ENCODE measurements at regions not wholly inside any gene's neighbourhood (a gene's known extent, or its start where the extent isn't known, plus 50 kb on each side); places are given as distances from the start of the nearest gene placed in this dataset.

GRCh38 chrX:13892856-13893255 lies 76.0 kb upstream of the GPM6B start:
- DNase-seq (ENCODE audit: low read depth, low spot score) = no peak
- no TSS peak for BruUV-seq (replicated peaks)
- in situ Hi-C loops (cut with HindIII; ENCODE audit: low pct_unique_long_range_greater_than_20kb, low sequenced_read_pairs) = no loop called here

GRCh38 chrX:13891377-13892140 lies 74.7 kb upstream of the GPM6B start:
- Histone ChIP-seq H3K4me3 (ENCODE audit: low read depth in 2 of 2, low read length in 2 of 2) (no peak overlapping the region), H3K4me1 (ENCODE audit: control insufficient read depth, insufficient read depth, low read length) (no peaks in the 10 kb centered on the region), H3K36me3 (ENCODE audit: control insufficient read depth, insufficient read depth, low read length) (no peaks in the 10 kb centered on the region), H3K9me3 (ENCODE audit: control insufficient read depth, insufficient read depth, low read depth, low read length) (no peaks in the 10 kb centered on the region), H3K27ac (ENCODE audit: low read length) (no peak overlapping the region), H3K27me3 (ENCODE audit: control insufficient read depth, insufficient read depth, low read length) (no peaks in the 10 kb centered on the region)
- intact Hi-C loops (cut with micrococcal nuclease; ENCODE audit: unreplicated experiment) = no loop called here
- POLR2A ChIA-PET = interaction anchor here (0.6 kb wide), 1 partner anchor 18 kb away, joined by 4 read pairs; no protein-coding TSS in a partner anchor
- no peak for ATAC-seq
- no TSS peak for BruUV-seq (replicated peaks)
- no peak for DNase-seq (ENCODE audit: low read depth, low spot score)
- in situ Hi-C loops (cut with HindIII; ENCODE audit: low pct_unique_long_range_greater_than_20kb, low sequenced_read_pairs) = no loop called here
- CTCF ChIA-PET = no interaction called here
- TF ChIP-seq SIN3A (IDR thresholded peaks at IDR 0.05; ENCODE audit: borderline replicate concordance, insufficient read depth, low read depth, low read length) = no peak
- no peak for TF ChIP-seq REST (IDR thresholded peaks at IDR 0.05; ENCODE audit: insufficient read depth in 1 of 2, low read depth in 2 of 2, low read length in 1 of 2)
- TF ChIP-seq POLR2AphosphoS5 (IDR thresholded peaks at IDR 0.05; ENCODE audit: low read depth, low read length) = no peak
- TF ChIP-seq CTCF (IDR thresholded peaks at IDR 0.05) = no peak

More at GRCh38 chrX:13892856-13893255, 76.0 kb upstream of the GPM6B start:
- Histone ChIP-seq H3K27ac (ENCODE audit: low read length) (no peak overlapping the region), H3K36me3 (ENCODE audit: control insufficient read depth, insufficient read depth, low read length) (no peaks in the 10 kb centered on the region), H3K4me1 (ENCODE audit: control insufficient read depth, insufficient read depth, low read length) (no peaks in the 10 kb centered on the region), H3K9me3 (ENCODE audit: control insufficient read depth, insufficient read depth, low read depth, low read length) (no peaks in the 10 kb centered on the region), H3K27me3 (ENCODE audit: control insufficient read depth, insufficient read depth, low read length) (no peaks in the 10 kb centered on the region), H3K4me3 (ENCODE audit: low read depth in 2 of 2, low read length in 2 of 2) (no peak overlapping the region)
- TF ChIP-seq TCF7L2 (IDR thresholded peaks at IDR 0.05; ENCODE audit: low read depth, low read length) (no peak), CTCF (IDR thresholded peaks at IDR 0.05) (no peak), SIN3A (IDR thresholded peaks at IDR 0.05; ENCODE audit: borderline replicate concordance, insufficient read depth, low read depth, low read length) (no peak), POLR2AphosphoS5 (IDR thresholded peaks at IDR 0.05; ENCODE audit: low read depth, low read length) (no peak), REST (IDR thresholded peaks at IDR 0.05; ENCODE audit: insufficient read depth in 1 of 2, low read depth in 2 of 2, low read length in 1 of 2) (no peak)
- ChIA-PET CTCF (no interaction called here), POLR2A (no interaction called here)
- ATAC-seq = no peak
- intact Hi-C loops (cut with micrococcal nuclease; ENCODE audit: unreplicated experiment) = no loop called here
